WI38 (cell line): ENCODE measurements at regions not wholly inside any gene's neighbourhood (a gene's known extent, or its start where the extent isn't known, plus 50 kb on each side); places are given as distances from the start of the nearest gene placed in this dataset.

Experiments used
- H3K4me3 ChIP-seq: 2 replicates; pipeline ENCODE4 v1.5.1; 2011; ENCODE audit warnings: low read depth, mild to moderate bottlenecking, control low read depth, low read length
- TF ChIP-seq, protein P1 (sequence below): IDR thresholded peaks from 2 replicates; pipeline ENCODE4 v1.5.1; 2012; ENCODE audit warnings: low read depth, mild to moderate bottlenecking, control low read depth, low read length

DNA sequence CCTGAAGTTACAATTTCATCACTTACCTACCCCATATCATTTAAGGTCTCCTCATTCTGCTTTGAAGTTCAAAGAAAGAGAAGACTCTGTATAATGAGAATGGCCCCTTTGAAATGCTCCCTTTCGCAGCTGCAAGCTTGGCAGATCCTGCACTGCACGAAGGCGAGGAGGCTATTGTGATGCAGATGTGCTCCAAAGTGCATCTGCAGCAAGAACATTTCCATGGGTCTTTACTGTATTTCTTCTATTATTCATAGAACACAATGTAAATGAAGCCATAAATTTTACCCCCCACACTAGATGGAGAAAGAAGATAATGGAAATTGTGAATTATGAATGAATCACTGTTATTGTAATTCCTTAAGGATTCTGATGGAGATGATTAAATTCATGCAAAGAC, 178.7 kb downstream of the CHD9NB start:
- H3K4me3 ChIP-seq, result no peak overlapping the region
- TF ChIP-seq, protein P1, sequence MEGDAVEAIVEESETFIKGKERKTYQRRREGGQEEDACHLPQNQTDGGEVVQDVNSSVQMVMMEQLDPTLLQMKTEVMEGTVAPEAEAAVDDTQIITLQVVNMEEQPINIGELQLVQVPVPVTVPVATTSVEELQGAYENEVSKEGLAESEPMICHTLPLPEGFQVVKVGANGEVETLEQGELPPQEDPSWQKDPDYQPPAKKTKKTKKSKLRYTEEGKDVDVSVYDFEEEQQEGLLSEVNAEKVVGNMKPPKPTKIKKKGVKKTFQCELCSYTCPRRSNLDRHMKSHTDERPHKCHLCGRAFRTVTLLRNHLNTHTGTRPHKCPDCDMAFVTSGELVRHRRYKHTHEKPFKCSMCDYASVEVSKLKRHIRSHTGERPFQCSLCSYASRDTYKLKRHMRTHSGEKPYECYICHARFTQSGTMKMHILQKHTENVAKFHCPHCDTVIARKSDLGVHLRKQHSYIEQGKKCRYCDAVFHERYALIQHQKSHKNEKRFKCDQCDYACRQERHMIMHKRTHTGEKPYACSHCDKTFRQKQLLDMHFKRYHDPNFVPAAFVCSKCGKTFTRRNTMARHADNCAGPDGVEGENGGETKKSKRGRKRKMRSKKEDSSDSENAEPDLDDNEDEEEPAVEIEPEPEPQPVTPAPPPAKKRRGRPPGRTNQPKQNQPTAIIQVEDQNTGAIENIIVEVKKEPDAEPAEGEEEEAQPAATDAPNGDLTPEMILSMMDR, result no peak

DNA sequence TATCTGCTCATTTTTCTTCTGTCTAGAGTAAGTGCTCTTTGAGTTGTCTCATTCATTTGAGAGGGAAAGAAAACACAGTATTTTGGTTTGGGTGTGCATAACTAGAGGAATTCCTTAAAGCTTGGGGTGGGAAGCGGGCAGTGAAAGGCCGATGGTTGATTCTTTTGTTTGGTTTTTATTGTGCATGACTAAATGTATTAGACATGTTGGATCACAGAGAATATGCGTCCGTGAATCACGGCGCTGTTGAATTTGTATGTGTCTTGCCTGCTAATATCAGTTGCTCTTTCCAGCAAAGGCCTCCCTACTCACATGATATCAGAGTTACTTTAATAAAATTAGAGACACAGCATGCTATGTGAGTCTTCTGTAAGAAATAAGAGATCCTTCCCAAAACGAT, 180.0 kb downstream of the CHD9NB start:
- no peak overlapping the region for H3K4me3 ChIP-seq
- TF ChIP-seq, protein P1, result no peak

GRCh38 chr16:52871481-52871880, 181.2 kb downstream of the CHD9NB start:
- H3K4me3 ChIP-seq, result no peak overlapping the region
- TF ChIP-seq, protein P1, result no peak

- no peak overlapping the region for H3K4me3 ChIP-seq
- TF ChIP-seq, protein P1, result no peak
Observed at GRCh38 chr16:52869243-52869642, 183.5 kb downstream of the CHD9NB start.

DNA sequence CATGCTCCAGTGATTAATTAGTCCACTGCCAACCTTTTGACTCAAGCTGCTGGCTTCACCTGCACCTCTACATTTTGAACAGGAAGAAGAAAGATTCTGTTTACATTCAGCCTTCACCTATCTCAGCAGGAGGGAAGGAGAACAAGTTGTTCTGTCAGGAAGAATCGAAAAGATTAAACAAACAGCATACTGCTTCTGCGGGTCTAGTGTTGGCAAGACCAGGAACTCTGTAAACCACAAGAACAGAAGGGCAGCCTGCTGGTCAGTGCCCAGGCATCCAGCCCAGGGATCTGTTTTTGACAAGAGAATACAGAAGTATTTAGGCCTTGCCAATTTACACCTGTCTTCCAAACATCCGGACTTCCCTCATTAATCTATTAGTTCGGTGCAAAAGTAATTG, 189.7 kb downstream of the CHD9NB start:
- H3K4me3 ChIP-seq, result no peak overlapping the region
- TF ChIP-seq, protein P1, result no peak

DNA sequence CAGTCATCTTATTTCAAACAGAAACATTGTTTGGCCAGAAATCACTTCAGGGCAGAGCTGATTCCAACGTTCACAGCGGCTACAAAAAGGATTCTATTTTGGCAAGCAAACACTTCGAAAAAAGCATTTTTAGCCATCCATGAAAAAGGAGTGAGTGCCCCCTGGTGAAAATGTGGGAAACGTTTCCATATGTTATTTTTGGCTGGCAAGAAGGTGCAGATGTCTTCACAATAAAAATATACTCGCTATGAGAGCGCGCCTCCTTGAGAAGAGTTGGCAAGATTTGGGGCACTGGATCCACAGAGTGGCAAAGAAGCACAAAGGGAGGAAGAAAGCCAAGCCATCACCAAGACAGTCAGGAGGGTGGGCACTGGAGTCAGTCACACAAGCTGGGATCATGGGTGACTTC, 191.1 kb downstream of the CHD9NB start:
- TF ChIP-seq, protein P1, result no peak
- no peak overlapping the region for H3K4me3 ChIP-seq

GRCh38 chr16:52855463-52855862, 197.2 kb downstream of the CHD9NB start:
- no peak overlapping the region for H3K4me3 ChIP-seq
- TF ChIP-seq, protein P1, result no peak
